ENCODE measurements at regions not wholly inside any gene's neighbourhood (a gene's known extent, or its start where the extent isn't known, plus 50 kb on each side); places are given as distances from the start of the nearest gene placed in this dataset.

DNA sequence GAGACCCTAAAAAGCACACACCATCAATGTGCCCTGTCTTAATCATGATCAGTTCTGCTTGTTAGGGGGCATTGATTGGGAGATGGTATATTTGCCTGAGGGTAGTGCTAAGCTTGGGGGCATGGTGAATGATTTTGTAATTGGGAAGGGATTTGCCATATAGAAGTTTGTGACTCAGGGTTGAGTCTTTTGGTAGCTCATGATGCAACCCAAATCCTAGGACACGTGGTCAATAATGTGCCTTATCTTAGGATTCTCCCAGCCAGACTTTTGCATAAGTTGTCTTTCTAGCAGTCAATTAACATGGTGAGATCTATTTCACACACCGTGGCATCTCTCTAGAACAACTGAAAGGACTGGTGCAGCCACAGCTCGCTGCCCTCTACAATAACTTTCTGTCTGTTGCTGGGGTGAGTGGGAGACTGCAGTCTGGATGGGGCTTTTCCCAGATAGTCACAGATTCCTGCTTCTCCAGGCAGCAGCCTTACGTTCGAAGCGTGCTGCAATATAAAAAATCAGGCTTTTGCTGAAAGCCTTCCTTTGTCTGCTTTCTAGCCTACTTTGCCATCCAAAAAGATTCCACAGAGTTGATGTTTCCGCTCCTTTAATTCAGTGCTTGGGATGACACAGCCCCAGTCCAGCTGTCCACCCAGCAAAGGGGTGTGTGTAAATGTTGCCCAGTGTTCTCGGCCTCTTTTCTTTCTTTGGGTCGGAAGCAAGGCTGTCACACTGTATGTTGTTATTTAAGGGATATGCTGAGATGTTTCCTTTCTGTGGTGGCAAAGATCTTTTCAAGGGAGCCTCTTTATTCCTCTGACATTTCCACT, 58.9 kb downstream of the ID4 start:
- TF ChIP-seq, protein P1, sequence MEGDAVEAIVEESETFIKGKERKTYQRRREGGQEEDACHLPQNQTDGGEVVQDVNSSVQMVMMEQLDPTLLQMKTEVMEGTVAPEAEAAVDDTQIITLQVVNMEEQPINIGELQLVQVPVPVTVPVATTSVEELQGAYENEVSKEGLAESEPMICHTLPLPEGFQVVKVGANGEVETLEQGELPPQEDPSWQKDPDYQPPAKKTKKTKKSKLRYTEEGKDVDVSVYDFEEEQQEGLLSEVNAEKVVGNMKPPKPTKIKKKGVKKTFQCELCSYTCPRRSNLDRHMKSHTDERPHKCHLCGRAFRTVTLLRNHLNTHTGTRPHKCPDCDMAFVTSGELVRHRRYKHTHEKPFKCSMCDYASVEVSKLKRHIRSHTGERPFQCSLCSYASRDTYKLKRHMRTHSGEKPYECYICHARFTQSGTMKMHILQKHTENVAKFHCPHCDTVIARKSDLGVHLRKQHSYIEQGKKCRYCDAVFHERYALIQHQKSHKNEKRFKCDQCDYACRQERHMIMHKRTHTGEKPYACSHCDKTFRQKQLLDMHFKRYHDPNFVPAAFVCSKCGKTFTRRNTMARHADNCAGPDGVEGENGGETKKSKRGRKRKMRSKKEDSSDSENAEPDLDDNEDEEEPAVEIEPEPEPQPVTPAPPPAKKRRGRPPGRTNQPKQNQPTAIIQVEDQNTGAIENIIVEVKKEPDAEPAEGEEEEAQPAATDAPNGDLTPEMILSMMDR (conservative IDR thresholded peaks at IDR 0.05): no peak
- no peak for TF ChIP-seq ZFX (IDR thresholded peaks at IDR 0.05)

Data from C4-2B (cell line).